ENCODE measurements at regions not wholly inside any gene's neighbourhood (a gene's known extent, or its start where the extent isn't known, plus 50 kb on each side); places are given as distances from the start of the nearest gene placed in this dataset.

- DNase-seq (ENCODE audit: low spot score) = no peak
These were observed 59.1 kb upstream of the TMEM244 start for GRCh38 chr6:129920103-129920798.

DNA sequence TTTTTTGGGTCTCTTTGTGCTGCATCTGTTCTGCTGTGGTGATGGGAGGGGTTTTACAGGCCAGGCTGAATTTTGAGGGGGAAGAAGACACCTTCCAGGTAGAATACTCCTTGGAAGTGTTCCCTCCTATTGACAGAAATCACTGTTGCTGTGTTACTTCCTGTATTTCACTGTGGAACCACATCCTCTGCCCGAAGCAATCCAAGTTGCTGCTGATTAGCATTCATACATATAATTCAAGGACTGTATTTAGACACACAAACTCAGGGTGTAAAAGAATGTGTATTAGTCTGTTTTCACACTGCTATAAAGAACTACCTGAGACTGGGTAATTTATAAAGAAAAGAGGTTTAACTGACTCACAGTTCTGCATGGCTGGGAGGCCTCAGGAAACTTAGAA lies 50.6 kb upstream of the TMEM244 start:
- DNase-seq (ENCODE audit: low spot score) = no peak

Measured in A172 (cell line).